KMS-11 (cell line): ENCODE measurements at regions not wholly inside any gene's neighbourhood (a gene's known extent, or its start where the extent isn't known, plus 50 kb on each side); places are given as distances from the start of the nearest gene placed in this dataset.

Source experiments
- H2AFZ ChIP-seq: fragments of 200-600 bp; sonication (generic); 2 replicates; pipeline ENCODE4 v1.6.1; 2016; ENCODE audit warnings: antibody characterized with exemption, mixed run types, low read depth
- H3K27ac ChIP-seq: fragments of 200-600 bp; sonication (generic); 2 replicates; pipeline ENCODE4 v1.6.1; 2016; ENCODE audit warnings: mild to moderate bottlenecking, mixed run types
- H3K27me3 ChIP-seq: fragments of 200-600 bp; sonication (generic); 2 replicates; pipeline ENCODE4 v1.6.1; 2017; ENCODE audit warnings: mild to moderate bottlenecking, low read depth, mixed run types, moderate library complexity; ENCODE audit not compliant: insufficient read depth
- H3K36me3 ChIP-seq: fragments of 200-600 bp; sonication (generic); 2 replicates; pipeline ENCODE4 v1.6.1; 2017; ENCODE audit warnings: mild to moderate bottlenecking, mixed run types; ENCODE audit not compliant: insufficient read depth
- H3K4me1 ChIP-seq: fragments of 200-600 bp; sonication (generic); 2 replicates; pipeline ENCODE4 v1.6.1; 2016; ENCODE audit warnings: mild to moderate bottlenecking, low read depth, mixed run types; ENCODE audit not compliant: poor library complexity, severe bottlenecking
- H3K4me2 ChIP-seq: fragments of 200-600 bp; sonication (generic); 2 replicates; pipeline ENCODE4 v1.7.0; 2016; ENCODE audit warnings: mild to moderate bottlenecking, mixed run types
- H3K4me3 ChIP-seq: fragments of 200-600 bp; sonication (generic); IDR thresholded peaks from 2 replicates; pipeline ENCODE4 v1.6.1; 2017; ENCODE audit warnings: low read depth, low read length, mixed read lengths; ENCODE audit not compliant: insufficient read depth
- H3K79me2 ChIP-seq: fragments of 200-600 bp; sonication (generic); 2 replicates; pipeline ENCODE4 v1.6.1; 2016; ENCODE audit warnings: low read depth, mixed run types; ENCODE audit not compliant: insufficient read depth
- H3K9ac ChIP-seq: fragments of 200-600 bp; sonication (generic); 2 replicates; pipeline ENCODE4 v1.6.1; 2016; ENCODE audit warnings: mild to moderate bottlenecking, mixed run types
- H4K20me1 ChIP-seq: fragments of 200-600 bp; sonication (generic); 2 replicates; pipeline ENCODE4 v1.6.1; 2016; ENCODE audit warnings: mild to moderate bottlenecking, mixed run types; ENCODE audit not compliant: insufficient read depth
- CTCF ChIP-seq: fragments of 200-600 bp; sonication (generic); conservative IDR thresholded peaks from 2 replicates; pipeline ENCODE4 v1.6.1; 2017; ENCODE audit warnings: low read depth, mild to moderate bottlenecking, antibody characterized with exemption, low read length, moderate library complexity, mixed read lengths

- TF ChIP-seq CTCF: no peak
- H3K36me3 ChIP-seq: no peaks in the 10 kb centered on the region
These were observed 192.2 kb upstream of the MARCKS start for GRCh38 chr6:113664909-113665308.

GRCh38 chr6:113668641-113669408, 188.3 kb upstream of the MARCKS start:
- TF ChIP-seq CTCF: no peak
- Histone ChIP-seq H3K79me2 (no peaks in the 10 kb centered on the region), H3K36me3 (no peaks in the 10 kb centered on the region), H4K20me1 (no peaks in the 10 kb centered on the region), H3K4me3 (no peak overlapping the region), H3K9ac (no peak overlapping the region), H3K27me3 (no peaks in the 10 kb centered on the region), H2AFZ (no peak overlapping the region), H3K4me1 (no peaks in the 10 kb centered on the region), H3K27ac (no peak overlapping the region), H3K4me2 (no peak overlapping the region)

More at GRCh38 chr6:113664909-113665308, 192.2 kb upstream of the MARCKS start:
- Histone ChIP-seq H3K4me2 (no peak overlapping the region), H3K27me3 (no peaks in the 10 kb centered on the region), H3K27ac (no peak overlapping the region), H3K4me1 (no peaks in the 10 kb centered on the region), H3K9ac (no peak overlapping the region), H3K4me3 (no peak overlapping the region), H2AFZ (no peak overlapping the region), H3K79me2 (no peaks in the 10 kb centered on the region), H4K20me1 (no peaks in the 10 kb centered on the region)

GRCh38 chr6:113669606-113670005, 187.5 kb upstream of the MARCKS start:
- no peak overlapping the region for H3K9ac ChIP-seq
- H3K27ac ChIP-seq: no peak overlapping the region
- no peak overlapping the region for H3K4me2 ChIP-seq
- H3K4me1 ChIP-seq: no peaks in the 10 kb centered on the region
- H2AFZ ChIP-seq: no peak overlapping the region
- H3K36me3 ChIP-seq: no peaks in the 10 kb centered on the region
- no peaks in the 10 kb centered on the region for H4K20me1 ChIP-seq
- H3K4me3 ChIP-seq: no peak overlapping the region
- no peaks in the 10 kb centered on the region for H3K27me3 ChIP-seq
- no peaks in the 10 kb centered on the region for H3K79me2 ChIP-seq
- no peak for TF ChIP-seq CTCF

GRCh38 chr6:113671421-113671820, 185.7 kb upstream of the MARCKS start:
- Histone ChIP-seq H3K4me3 (no peak overlapping the region), H3K4me1 (no peaks in the 10 kb centered on the region), H3K4me2 (no peak overlapping the region), H4K20me1 (no peaks in the 10 kb centered on the region), H2AFZ (no peak overlapping the region), H3K79me2 (no peaks in the 10 kb centered on the region), H3K9ac (no peak overlapping the region), H3K27me3 (no peaks in the 10 kb centered on the region), H3K27ac (no peak overlapping the region), H3K36me3 (no peaks in the 10 kb centered on the region)
- no peak for TF ChIP-seq CTCF
